HG03439 (cell line): ENCODE measurements at regions not wholly inside any gene's neighbourhood (a gene's known extent, or its start where the extent isn't known, plus 50 kb on each side); places are given as distances from the start of the nearest gene placed in this dataset.
"Not testable (repeated sequence)": the region's sequence is repeated elsewhere in the genome, so short reads cannot be mapped to it uniquely, and the experiment has no call there.

Experiments used
- ATAC-seq: cut with Tn5 transposase; IDR thresholded peaks from one replicate; pipeline ENCODE4 v1.9.1; 2021; ENCODE audit warnings: mild to moderate bottlenecking, moderate library complexity; ENCODE audit not compliant: unreplicated experiment

- peak; percentile 94 for ATAC-seq
Observed at GRCh38 chr11:22920939-22921565, 60.8 kb upstream of the CCDC179 start.

GRCh38 chr11:22922672-22923071, 62.4 kb upstream of the CCDC179 start:
- no peak for ATAC-seq

GRCh38 chr11:22923561-22923960, 63.3 kb upstream of the CCDC179 start:
- no peak for ATAC-seq

GRCh38 chr11:22926341-22926740, 66.1 kb upstream of the CCDC179 start:
- ATAC-seq = no peak

- no peak for ATAC-seq
Observed at GRCh38 chr11:22927793-22928192, 67.5 kb upstream of the CCDC179 start.

- ATAC-seq = no peak
Observed at GRCh38 chr11:22928207-22928917, 68.1 kb upstream of the CCDC179 start.

GRCh38 chr11:22930816-22931594, 70.7 kb upstream of the CCDC179 start:
- peak; percentile 96 for ATAC-seq

GRCh38 chr11:22938691-22939090, 78.4 kb upstream of the CCDC179 start:
- ATAC-seq = no peak

- not testable (repeated sequence) for ATAC-seq
Observed at GRCh38 chr11:22941544-22941943, 81.3 kb upstream of the CCDC179 start.

- no peak for ATAC-seq
Observed at GRCh38 chr11:22957786-22958185, 97.5 kb upstream of the CCDC179 start.

GRCh38 chr11:22974251-22974650, 114.0 kb upstream of the CCDC179 start:
- ATAC-seq = no peak

- ATAC-seq = no peak
Observed at GRCh38 chr11:22976146-22976545, 115.9 kb upstream of the CCDC179 start.

- ATAC-seq = no peak
Observed at GRCh38 chr11:22982903-22983302, 122.6 kb upstream of the CCDC179 start.

GRCh38 chr11:22984045-22984444, 123.8 kb upstream of the CCDC179 start:
- no peak for ATAC-seq

GRCh38 chr11:22989371-22989770, 129.1 kb upstream of the CCDC179 start:
- no peak for ATAC-seq

- ATAC-seq = no peak
Observed at GRCh38 chr11:22991196-22991595, 130.9 kb upstream of the CCDC179 start.

GRCh38 chr11:23006730-23007129, 146.5 kb upstream of the CCDC179 start:
- no peak for ATAC-seq

- ATAC-seq = no peak
Observed at GRCh38 chr11:23010790-23011335, 150.6 kb upstream of the CCDC179 start.

GRCh38 chr11:23012930-23013329, 152.7 kb upstream of the CCDC179 start:
- no peak for ATAC-seq

- ATAC-seq = no peak
Observed at GRCh38 chr11:23013509-23013908, 153.2 kb upstream of the CCDC179 start.

GRCh38 chr11:23021287-23021863, 161.1 kb upstream of the CCDC179 start:
- peak; percentile 65 for ATAC-seq
